ENCODE measurements at regions not wholly inside any gene's neighbourhood (a gene's known extent, or its start where the extent isn't known, plus 50 kb on each side); places are given as distances from the start of the nearest gene placed in this dataset.
A peak's percentile ranks its signal among the peaks of the same experiment; 100 is the strongest.

GRCh38 chr9:108671176-108671575 lies 184.6 kb downstream of the ACTL7B start (continued):
- TF ChIP-seq MAF1 (CRISPR knock-in tag; IDR thresholded peaks at IDR 0.05; ENCODE audit: borderline replicate concordance) (no peak), NCOR1 (IDR thresholded peaks at IDR 0.05; ENCODE audit: borderline replicate concordance, low read length) (no peak), FOXA3 (CRISPR knock-in tag; IDR thresholded peaks at IDR 0.05) (no peak), ZNF589 (CRISPR knock-in tag; conservative IDR thresholded peaks at IDR 0.05) (no peak), ZNF768 (CRISPR knock-in tag; IDR thresholded peaks at IDR 0.05) (peak; percentile 86; the same call in 1 of the 2 replicates), ZNF547 (CRISPR knock-in tag; IDR thresholded peaks at IDR 0.05) (no peak), RAD21 (CRISPR knock-in tag; IDR thresholded peaks at IDR 0.05) (peak; percentile 26; the same call in 1 of the 2 replicates), NFAT5 (CRISPR knock-in tag; IDR thresholded peaks at IDR 0.05) (no peak), ELK4 (CRISPR knock-in tag; IDR thresholded peaks at IDR 0.05; ENCODE audit: borderline replicate concordance) (no peak), STAG1 (CRISPR knock-in tag; IDR thresholded peaks at IDR 0.05) (peak; percentile 74), ZNF761 (CRISPR knock-in tag; conservative IDR thresholded peaks at IDR 0.05) (no peak), CBFB (CRISPR knock-in tag; IDR thresholded peaks at IDR 0.05) (no peak), NR3C1 (CRISPR knock-in tag; IDR thresholded peaks at IDR 0.05) (no peak), CREB3 (CRISPR knock-in tag; IDR thresholded peaks at IDR 0.05) (no peak), THAP11 (CRISPR knock-in tag; IDR thresholded peaks at IDR 0.05) (no peak), ZNF18 (CRISPR knock-in tag; IDR thresholded peaks at IDR 0.05; ENCODE audit: insufficient replicate concordance) (no peak), SOX13 (IDR thresholded peaks at IDR 0.05) (no peak), SOX13 (CRISPR knock-in tag; conservative IDR thresholded peaks at IDR 0.05 in 1 of 2, IDR thresholded peaks at IDR 0.05 in 1 of 2) (no peak), ZNF660 (CRISPR knock-in tag; IDR thresholded peaks at IDR 0.05; ENCODE audit: borderline replicate concordance, low read depth) (no peak), SMC3 (IDR thresholded peaks at IDR 0.05; ENCODE audit: low read length) (peak; percentile 43; the same call in 1 of the 2 replicates), KDM1A (CRISPR knock-in tag; IDR thresholded peaks at IDR 0.05) (no peak), CTCF (CRISPR knock-in tag; IDR thresholded peaks at IDR 0.05) (peak; percentile 61)

Data from HepG2 (cell line).